ENCODE measurements at regions not wholly inside any gene's neighbourhood (a gene's known extent, or its start where the extent isn't known, plus 50 kb on each side); places are given as distances from the start of the nearest gene placed in this dataset.

- no peak overlapping the region for H3K27ac ChIP-seq
- TF ChIP-seq, protein P1, sequence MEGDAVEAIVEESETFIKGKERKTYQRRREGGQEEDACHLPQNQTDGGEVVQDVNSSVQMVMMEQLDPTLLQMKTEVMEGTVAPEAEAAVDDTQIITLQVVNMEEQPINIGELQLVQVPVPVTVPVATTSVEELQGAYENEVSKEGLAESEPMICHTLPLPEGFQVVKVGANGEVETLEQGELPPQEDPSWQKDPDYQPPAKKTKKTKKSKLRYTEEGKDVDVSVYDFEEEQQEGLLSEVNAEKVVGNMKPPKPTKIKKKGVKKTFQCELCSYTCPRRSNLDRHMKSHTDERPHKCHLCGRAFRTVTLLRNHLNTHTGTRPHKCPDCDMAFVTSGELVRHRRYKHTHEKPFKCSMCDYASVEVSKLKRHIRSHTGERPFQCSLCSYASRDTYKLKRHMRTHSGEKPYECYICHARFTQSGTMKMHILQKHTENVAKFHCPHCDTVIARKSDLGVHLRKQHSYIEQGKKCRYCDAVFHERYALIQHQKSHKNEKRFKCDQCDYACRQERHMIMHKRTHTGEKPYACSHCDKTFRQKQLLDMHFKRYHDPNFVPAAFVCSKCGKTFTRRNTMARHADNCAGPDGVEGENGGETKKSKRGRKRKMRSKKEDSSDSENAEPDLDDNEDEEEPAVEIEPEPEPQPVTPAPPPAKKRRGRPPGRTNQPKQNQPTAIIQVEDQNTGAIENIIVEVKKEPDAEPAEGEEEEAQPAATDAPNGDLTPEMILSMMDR (conservative IDR thresholded peaks at IDR 0.05), result no peak
- TF ChIP-seq ZFX (IDR thresholded peaks at IDR 0.05), result no peak
These were observed 1474.6 kb upstream of the TENM3 start for GRCh38 chr4:180768610-180769009.

DNA sequence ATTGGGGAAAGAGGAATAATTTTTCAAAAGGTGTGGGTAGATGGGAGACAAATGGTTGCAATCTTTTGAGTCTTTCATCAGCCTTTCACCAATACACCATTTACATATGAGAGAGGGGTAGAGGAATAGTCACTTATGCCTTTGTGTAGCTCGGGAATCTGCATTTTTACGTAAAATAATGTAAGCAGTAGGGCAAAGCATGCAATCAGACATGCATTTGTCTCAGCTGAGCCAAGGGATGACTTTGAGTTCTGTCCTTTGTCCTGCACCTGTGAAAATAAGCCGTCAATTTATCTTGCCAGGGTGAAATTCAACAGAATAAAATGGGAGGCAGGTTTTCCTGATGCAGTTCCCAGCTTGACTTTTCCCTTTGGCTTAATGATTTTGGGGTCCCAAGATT, 1473.4 kb upstream of the TENM3 start:
- TF ChIP-seq, protein P1 (conservative IDR thresholded peaks at IDR 0.05), result no peak
- no peak for TF ChIP-seq ZFX (IDR thresholded peaks at IDR 0.05)
- no peak overlapping the region for H3K27ac ChIP-seq

GRCh38 chr4:180770265-180770664, 1472.9 kb upstream of the TENM3 start:
- TF ChIP-seq, protein P1 (conservative IDR thresholded peaks at IDR 0.05), result no peak
- TF ChIP-seq ZFX (IDR thresholded peaks at IDR 0.05), result no peak
- H3K27ac ChIP-seq, result no peak overlapping the region

DNA sequence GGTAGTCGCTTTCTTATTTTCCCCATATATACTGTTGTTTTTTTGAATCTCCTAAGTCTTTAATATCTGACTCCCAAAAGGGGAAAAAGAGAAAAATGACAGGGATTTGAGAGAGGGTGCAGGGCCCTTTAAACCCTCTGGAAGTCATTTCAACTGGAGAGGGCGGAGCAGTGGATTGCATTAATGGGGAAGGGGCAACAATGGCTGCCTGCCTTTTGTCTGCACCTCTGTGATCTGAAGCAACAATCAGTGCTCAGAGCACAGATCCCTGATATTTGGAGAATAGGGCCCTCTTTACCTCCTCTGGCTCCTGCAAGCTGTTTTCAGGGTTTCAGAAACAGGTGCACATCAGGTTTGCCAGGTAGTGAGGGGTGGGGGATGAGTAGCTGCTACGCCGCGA, 1458.3 kb upstream of the TENM3 start:
- H3K27ac ChIP-seq, result no peak overlapping the region
- TF ChIP-seq, protein P1 (conservative IDR thresholded peaks at IDR 0.05), result no peak
- no peak for TF ChIP-seq ZFX (IDR thresholded peaks at IDR 0.05)

GRCh38 chr4:180788729-180789128, 1454.5 kb upstream of the TENM3 start:
- no peak overlapping the region for H3K27ac ChIP-seq
- TF ChIP-seq ZFX (IDR thresholded peaks at IDR 0.05), result no peak
- TF ChIP-seq, protein P1 (conservative IDR thresholded peaks at IDR 0.05), result no peak

DNA sequence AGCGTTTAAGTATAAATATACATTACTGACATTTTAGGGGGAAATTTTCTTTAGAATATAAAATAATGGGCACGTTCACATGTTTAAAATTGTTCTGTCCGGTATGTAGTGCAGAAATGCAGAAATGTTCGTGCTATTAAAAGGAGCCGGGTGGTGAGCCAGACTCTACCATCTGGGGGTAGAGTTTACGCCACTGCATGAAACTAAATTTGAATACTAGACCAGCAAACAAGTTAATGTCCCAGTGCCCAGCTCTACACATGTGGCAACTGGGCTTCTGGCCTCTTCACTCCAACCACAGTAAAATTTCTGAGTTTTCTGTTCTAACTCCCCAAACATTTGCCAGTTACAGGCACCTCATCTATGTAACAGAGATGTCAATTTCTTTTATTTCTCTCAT, 1453.3 kb upstream of the TENM3 start:
- TF ChIP-seq, protein P1 (conservative IDR thresholded peaks at IDR 0.05), result no peak
- TF ChIP-seq ZFX (IDR thresholded peaks at IDR 0.05), result no peak
- no peak overlapping the region for H3K27ac ChIP-seq

DNA sequence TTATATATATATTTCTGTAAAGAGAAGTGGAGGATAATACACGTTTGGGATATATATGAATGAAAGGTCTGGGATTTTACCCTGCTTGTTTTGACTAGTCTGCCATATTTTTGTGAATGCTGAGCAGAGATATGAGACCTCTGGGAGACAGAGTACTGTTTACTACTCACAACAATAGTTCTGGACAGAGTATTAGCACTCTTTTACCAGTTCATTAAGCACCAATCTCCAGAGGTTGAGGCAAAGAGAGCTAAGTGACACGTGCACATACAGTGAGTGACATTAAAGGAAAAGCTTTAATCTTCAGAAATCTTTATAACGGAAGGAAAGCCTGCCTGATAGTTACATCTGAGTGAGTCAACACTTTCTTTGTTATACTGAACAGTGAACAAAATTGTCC, 1452.7 kb upstream of the TENM3 start:
- TF ChIP-seq, protein P1 (conservative IDR thresholded peaks at IDR 0.05), result no peak
- no peak for TF ChIP-seq ZFX (IDR thresholded peaks at IDR 0.05)

More for the DNA sequence above, 1452.7 kb upstream of the TENM3 start:
- H3K27ac ChIP-seq, result no peak overlapping the region

All from C4-2B (cell line).